Astrocyte (in vitro differentiated cells and primary cell): ENCODE measurements at regions not wholly inside any gene's neighbourhood (a gene's known extent, or its start where the extent isn't known, plus 50 kb on each side); places are given as distances from the start of the nearest gene placed in this dataset.

Experiments used
- DNase-seq: peaks from one replicate; pipeline ENCODE4 v3.0.0-alpha.2; 2010; ENCODE audit warnings: low read depth
- FAIRE-seq: peaks from 2 replicates; lab custom pipeline; 2011; peaks lifted over from hg19 to GRCh38; lab: Jason Lieb, UNC
- H2AFZ ChIP-seq: 2 replicates; pipeline ENCODE4 v1.6.0; 2012; ENCODE audit warnings: low read depth, low read length, inconsistent platforms
- H3K27ac ChIP-seq: 2 replicates; pipeline ENCODE4 v1.5.1; 2011; ENCODE audit warnings: low read depth, low read length, inconsistent platforms
- H3K27me3 ChIP-seq: 2 replicates; pipeline ENCODE4 v1.6.0; 2011; ENCODE audit warnings: low read length, inconsistent platforms; ENCODE audit not compliant: insufficient read depth
- H3K36me3 ChIP-seq: 2 replicates; pipeline ENCODE4 v1.5.1; 2011; ENCODE audit warnings: low read length, inconsistent platforms; ENCODE audit not compliant: insufficient read depth
- H3K4me1 ChIP-seq: 2 replicates; pipeline ENCODE4 v1.5.1; 2011; ENCODE audit warnings: low read length, inconsistent platforms; ENCODE audit not compliant: insufficient read depth
- H3K4me2 ChIP-seq: 2 replicates; pipeline ENCODE4 v1.6.0; 2012; ENCODE audit warnings: low read length, inconsistent platforms
- H3K4me3 ChIP-seq: 2 replicates; pipeline ENCODE4 v1.5.1; 2011; ENCODE audit warnings: low read depth, mild to moderate bottlenecking, low read length, inconsistent platforms; ENCODE audit not compliant: insufficient read depth
- H3K79me2 ChIP-seq: 2 replicates; pipeline ENCODE4 v1.6.0; 2012; ENCODE audit warnings: mild to moderate bottlenecking, low read length, inconsistent platforms; ENCODE audit not compliant: insufficient read depth
- H3K9ac ChIP-seq: 2 replicates; pipeline ENCODE4 v1.6.0; 2012; ENCODE audit warnings: mild to moderate bottlenecking, low read length, inconsistent platforms
- H3K9me3 ChIP-seq: 2 replicates; pipeline ENCODE4 v1.5.1; 2012; ENCODE audit warnings: low read depth, mild to moderate bottlenecking, low read length, inconsistent platforms; ENCODE audit not compliant: insufficient read depth
- H4K20me1 ChIP-seq: 2 replicates; pipeline ENCODE4 v1.6.0; 2012; ENCODE audit warnings: low read length, inconsistent platforms; ENCODE audit not compliant: insufficient read depth
- H3K27ac Mint-ChIP-seq: one replicate; pipeline ENCODE4 v1.8.0; 2021; ENCODE audit warnings: mild to moderate bottlenecking, mixed read lengths; ENCODE audit not compliant: unreplicated experiment
- H3K27me3 Mint-ChIP-seq: one replicate; pipeline ENCODE4 v1.8.0; 2021; ENCODE audit warnings: low read depth, mixed read lengths; ENCODE audit not compliant: unreplicated experiment
- H3K36me3 Mint-ChIP-seq: one replicate; pipeline ENCODE4 v1.8.0; 2021; ENCODE audit warnings: low read depth, mixed read lengths; ENCODE audit not compliant: unreplicated experiment
- H3K4me1 Mint-ChIP-seq: one replicate; pipeline ENCODE4 v1.8.0; 2021; ENCODE audit warnings: low read depth, mixed read lengths; ENCODE audit not compliant: unreplicated experiment
- H3K4me3 Mint-ChIP-seq: one replicate; pipeline ENCODE4 v1.8.0; 2021; ENCODE audit warnings: mild to moderate bottlenecking, moderate library complexity, mixed read lengths; ENCODE audit not compliant: unreplicated experiment
- H3K9me3 Mint-ChIP-seq: one replicate; pipeline ENCODE4 v1.8.0; 2021; ENCODE audit warnings: mild to moderate bottlenecking, mixed read lengths; ENCODE audit not compliant: unreplicated experiment
- EZH2 ChIP-seq: IDR thresholded peaks from 2 replicates; pipeline ENCODE4 v1.6.1; 2012; ENCODE audit warnings: mild to moderate bottlenecking, low read length, inconsistent platforms; ENCODE audit not compliant: insufficient read depth
- TF ChIP-seq, protein P1 (sequence below): IDR thresholded peaks from 2 replicates; pipeline ENCODE4 v1.5.1; 2011; ENCODE audit warnings: low read depth, mild to moderate bottlenecking, inconsistent platforms, low read length, moderate library complexity; ENCODE audit not compliant: insufficient read depth

DNA sequence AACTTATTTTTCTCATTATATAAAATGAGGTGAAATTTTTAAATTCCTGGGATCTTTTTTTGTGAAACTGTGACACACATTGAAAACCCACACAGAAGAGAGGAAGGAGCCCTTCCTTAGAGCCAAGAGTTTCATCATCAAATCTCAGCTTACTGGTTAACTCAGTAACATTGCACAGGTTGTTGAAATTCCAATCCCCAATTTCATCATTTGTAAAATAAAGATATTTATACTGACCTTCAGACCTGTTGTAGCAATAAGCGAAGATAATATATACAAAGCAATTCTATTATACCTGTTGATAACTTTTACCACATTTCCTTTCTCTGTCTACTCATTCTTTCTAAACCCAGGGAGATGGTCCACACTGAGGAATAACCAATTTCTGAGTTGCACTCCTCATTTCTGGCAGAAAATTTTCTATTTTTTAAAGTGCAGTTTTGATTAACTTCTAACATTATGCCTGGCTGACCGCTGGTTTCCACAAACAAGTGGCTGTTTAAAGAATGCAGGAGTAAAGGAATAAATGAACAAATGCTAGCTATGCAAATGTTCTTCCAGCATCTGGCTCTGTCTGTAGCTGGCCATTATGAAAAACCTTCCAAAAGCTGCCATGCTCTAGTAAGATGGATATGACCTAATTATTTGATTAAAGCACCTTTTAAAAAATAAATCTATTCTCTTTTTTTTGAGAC is 105.7 kb upstream of the LINC00305 start:
- no peak for DNase-seq
- Histone ChIP-seq H3K79me2 (no peaks in the 10 kb centered on the region), H3K9ac (no peak overlapping the region), H3K4me3 (no peak overlapping the region), H3K9me3 (no peaks in the 10 kb centered on the region), H4K20me1 (no peaks in the 10 kb centered on the region), H3K27ac (no peak overlapping the region), H3K4me2 (no peak overlapping the region), H3K27me3 (no peaks in the 10 kb centered on the region), H2AFZ (no peak overlapping the region), H3K4me1 (no peaks in the 10 kb centered on the region), H3K36me3 (no peaks in the 10 kb centered on the region)
- H3K36me3 Mint-ChIP-seq, result no peaks in the 10 kb centered on the region
- no peak overlapping the region for H3K27ac Mint-ChIP-seq
- no peaks in the 10 kb centered on the region for H3K4me1 Mint-ChIP-seq
- TF ChIP-seq EZH2, result no peak
- TF ChIP-seq, protein P1, sequence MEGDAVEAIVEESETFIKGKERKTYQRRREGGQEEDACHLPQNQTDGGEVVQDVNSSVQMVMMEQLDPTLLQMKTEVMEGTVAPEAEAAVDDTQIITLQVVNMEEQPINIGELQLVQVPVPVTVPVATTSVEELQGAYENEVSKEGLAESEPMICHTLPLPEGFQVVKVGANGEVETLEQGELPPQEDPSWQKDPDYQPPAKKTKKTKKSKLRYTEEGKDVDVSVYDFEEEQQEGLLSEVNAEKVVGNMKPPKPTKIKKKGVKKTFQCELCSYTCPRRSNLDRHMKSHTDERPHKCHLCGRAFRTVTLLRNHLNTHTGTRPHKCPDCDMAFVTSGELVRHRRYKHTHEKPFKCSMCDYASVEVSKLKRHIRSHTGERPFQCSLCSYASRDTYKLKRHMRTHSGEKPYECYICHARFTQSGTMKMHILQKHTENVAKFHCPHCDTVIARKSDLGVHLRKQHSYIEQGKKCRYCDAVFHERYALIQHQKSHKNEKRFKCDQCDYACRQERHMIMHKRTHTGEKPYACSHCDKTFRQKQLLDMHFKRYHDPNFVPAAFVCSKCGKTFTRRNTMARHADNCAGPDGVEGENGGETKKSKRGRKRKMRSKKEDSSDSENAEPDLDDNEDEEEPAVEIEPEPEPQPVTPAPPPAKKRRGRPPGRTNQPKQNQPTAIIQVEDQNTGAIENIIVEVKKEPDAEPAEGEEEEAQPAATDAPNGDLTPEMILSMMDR, result no peak
- no peak overlapping the region for H3K4me3 Mint-ChIP-seq
- H3K9me3 Mint-ChIP-seq, result no peaks in the 10 kb centered on the region
- H3K27me3 Mint-ChIP-seq, result no peaks in the 10 kb centered on the region
- no peak for FAIRE-seq

DNA sequence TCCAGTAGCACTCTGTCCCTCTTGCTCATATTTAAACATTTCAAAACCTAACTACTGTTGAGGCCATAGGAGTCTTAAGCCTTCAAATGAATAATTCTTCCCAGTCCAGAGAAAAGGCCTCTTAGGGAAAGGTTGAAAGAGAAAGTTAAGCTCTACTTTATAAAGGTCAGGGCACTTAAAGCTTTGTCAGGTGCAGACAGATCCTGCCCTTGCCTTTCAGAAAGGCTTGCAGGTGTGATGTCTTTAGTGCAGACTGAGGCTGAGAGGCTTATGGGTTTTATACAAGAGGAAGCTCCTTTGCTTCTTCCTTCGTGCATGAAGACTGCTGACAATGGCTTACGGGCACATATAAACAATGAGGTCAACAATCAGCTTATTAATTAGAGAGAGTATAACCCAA is 105.0 kb upstream of the LINC00305 start:
- DNase-seq (no peak), FAIRE-seq (no peak)
- Histone ChIP-seq H3K27me3 (no peaks in the 10 kb centered on the region), H3K4me2 (no peak overlapping the region), H3K4me3 (no peak overlapping the region), H4K20me1 (no peaks in the 10 kb centered on the region), H3K36me3 (no peaks in the 10 kb centered on the region), H3K9ac (no peak overlapping the region), H3K4me1 (no peaks in the 10 kb centered on the region), H3K79me2 (no peaks in the 10 kb centered on the region), H3K27ac (no peak overlapping the region), H2AFZ (no peak overlapping the region), H3K9me3 (no peaks in the 10 kb centered on the region)
- TF ChIP-seq, protein P1, result no peak
- TF ChIP-seq EZH2, result no peak
- H3K4me1 Mint-ChIP-seq, result no peaks in the 10 kb centered on the region
- no peak overlapping the region for H3K4me3 Mint-ChIP-seq
- no peaks in the 10 kb centered on the region for H3K36me3 Mint-ChIP-seq
- H3K27me3 Mint-ChIP-seq, result no peaks in the 10 kb centered on the region
- H3K9me3 Mint-ChIP-seq, result no peaks in the 10 kb centered on the region
- no peak overlapping the region for H3K27ac Mint-ChIP-seq

DNA sequence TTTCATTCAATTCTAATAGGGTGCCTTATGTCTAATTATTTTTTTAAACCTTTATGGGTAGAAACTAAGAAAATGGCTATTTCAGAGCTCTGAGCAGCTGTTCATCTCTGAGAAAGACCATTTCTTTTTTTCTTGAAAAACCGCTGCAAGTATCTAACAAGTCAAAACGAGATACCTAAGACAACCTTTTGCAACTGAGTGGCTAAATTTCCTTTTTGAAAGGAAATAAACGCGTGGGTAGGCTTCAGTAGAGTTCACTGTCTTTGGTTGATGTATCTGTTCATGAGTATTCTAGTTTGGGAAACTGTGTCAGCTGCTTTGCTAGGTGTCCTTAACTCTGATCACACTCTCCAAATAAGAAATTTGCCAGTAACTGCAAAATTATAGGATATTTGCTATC is 104.3 kb upstream of the LINC00305 start:
- H4K20me1 ChIP-seq, result no peaks in the 10 kb centered on the region
- H3K27ac Mint-ChIP-seq, result no peak overlapping the region
- no peaks in the 10 kb centered on the region for H3K36me3 ChIP-seq
- no peaks in the 10 kb centered on the region for H3K36me3 Mint-ChIP-seq
- H3K9me3 ChIP-seq, result no peaks in the 10 kb centered on the region
- no peak overlapping the region for H3K27ac ChIP-seq
- H3K4me1 Mint-ChIP-seq, result no peaks in the 10 kb centered on the region
- H2AFZ ChIP-seq, result no peak overlapping the region
- no peaks in the 10 kb centered on the region for H3K27me3 ChIP-seq
- H3K4me3 Mint-ChIP-seq, result no peak overlapping the region
- FAIRE-seq (no peak), DNase-seq (no peak)
- no peaks in the 10 kb centered on the region for H3K4me1 ChIP-seq
- no peak overlapping the region for H3K4me3 ChIP-seq
- no peaks in the 10 kb centered on the region for H3K9me3 Mint-ChIP-seq
- no peaks in the 10 kb centered on the region for H3K79me2 ChIP-seq
- TF ChIP-seq, protein P1, result no peak
- no peak for TF ChIP-seq EZH2
- H3K27me3 Mint-ChIP-seq, result no peaks in the 10 kb centered on the region
- H3K4me2 ChIP-seq, result no peak overlapping the region
- no peak overlapping the region for H3K9ac ChIP-seq
